GM12878 (cell line): ENCODE measurements at regions not wholly inside any gene's neighbourhood (a gene's known extent, or its start where the extent isn't known, plus 50 kb on each side); places are given as distances from the start of the nearest gene placed in this dataset.

ENCODE experiments used
- ATAC-seq: fragments of 200-7000 bp; cut with Tn5 transposase; 3 replicates; pipeline ENCODE4 v1.9.1; 2020; ENCODE audit warnings: mild to moderate bottlenecking, moderate library complexity
- BruUV-seq: library from RNA; stranded (reverse); fragments of 400-500 nt; replicated peaks from 2 replicates; lab custom pipeline; 2021; lab: Mats Ljungman, UMichigan
- CTCF ChIA-PET: fragments of 300-600 bp; sonication (Branson Sonifier 250); formaldehyde crosslinking; extraction: SDS; loops from one replicate; lab custom pipeline; 2021; ENCODE audit warnings: inconsistent platforms; lab: Yijun Ruan, JAX
- POLR2A ChIA-PET: fragments of 350-600 bp; formaldehyde crosslinking; extraction: SDS; loops from one replicate; lab custom pipeline; 2021; ENCODE audit warnings: inconsistent platforms; lab: Charles Lee
- RAD21 ChIA-PET: fragments of 300-600 bp; sonication (Branson Sonifier 250); formaldehyde crosslinking; loops from one replicate; lab custom pipeline; 2023; ENCODE audit warnings: antibody characterized with exemption; ENCODE audit not compliant: unreplicated experiment; lab: Charles Lee
- SMC1A ChIA-PET: fragments of 300-600 bp; sonication (Branson Sonifier 250); formaldehyde crosslinking; loops from one replicate; lab custom pipeline; 2023; ENCODE audit not compliant: unreplicated experiment, uncharacterized antibody; lab: Charles Lee
- DNase-seq: peaks from one replicate; pipeline ENCODE4 v3.0.0-alpha.2; 2011; ENCODE audit warnings: low read depth, low spot score
- FAIRE-seq: peaks from 3 replicates; lab custom pipeline; 2011; peaks lifted over from hg19 to GRCh38; lab: Jason Lieb, UNC
- H2AFZ ChIP-seq: 2 replicates; pipeline ENCODE4 v1.6.0; 2011; ENCODE audit warnings: low read depth, low read length, control low read depth; ENCODE audit not compliant: control insufficient read depth
- H3K27ac ChIP-seq: 2 replicates; pipeline ENCODE4 v1.5.1; 2011; ENCODE audit warnings: control low read depth; ENCODE audit not compliant: control insufficient read depth, insufficient read depth
- H3K27me3 ChIP-seq, 2 experiments: replicated peaks in 1 of 2; 2 replicates each; pipeline versions ENCODE4 v1.6.0 to v1.6.1; 2011; ENCODE audit warnings: low read length in 1 of 2; ENCODE audit not compliant: control insufficient read depth in 2 of 2, insufficient read depth in 2 of 2
- H3K36me3 ChIP-seq, 2 experiments: 2 replicates each; pipeline ENCODE4 v1.5.1; 2011; ENCODE audit warnings: low read length in 1 of 2; ENCODE audit not compliant: control insufficient read depth in 2 of 2, insufficient read depth in 2 of 2
- H3K4me1 ChIP-seq: 2 replicates; pipeline ENCODE4 v1.6.1; 2011; ENCODE audit warnings: mild to moderate bottlenecking, low read length, moderate library complexity, mixed read lengths; ENCODE audit not compliant: control insufficient read depth, insufficient read depth
- H3K4me2 ChIP-seq: 2 replicates; pipeline ENCODE4 v1.6.0; 2011; ENCODE audit warnings: control low read depth; ENCODE audit not compliant: control insufficient read depth, insufficient read depth
- H3K4me3 ChIP-seq: fragments of 200-600 bp; sonication (generic); 2 replicates; pipeline ENCODE4 v1.5.1; 2016
- H3K79me2 ChIP-seq: 2 replicates; pipeline ENCODE4 v1.6.0; 2011; ENCODE audit warnings: low read length; ENCODE audit not compliant: control insufficient read depth, insufficient read depth
- H3K9ac ChIP-seq: 2 replicates; pipeline ENCODE4 v1.8.0; 2011; ENCODE audit warnings: low read length, control low read depth, mixed read lengths; ENCODE audit not compliant: control insufficient read depth, insufficient read depth
- H3K9me3 ChIP-seq: replicated peaks from 3 replicates; pipeline ENCODE4 v1.5.1; 2011; ENCODE audit warnings: mild to moderate bottlenecking, low read length; ENCODE audit not compliant: control insufficient read depth, insufficient read depth
- H4K20me1 ChIP-seq: 2 replicates; pipeline ENCODE4 v1.6.0; 2011; ENCODE audit not compliant: control insufficient read depth, insufficient read depth
- CBX5 ChIP-seq: sonication (generic); IDR thresholded peaks from 2 replicates; pipeline ENCODE4 v1.6.1; 2016; ENCODE audit warnings: low read depth, moderate library complexity, mild to moderate bottlenecking, inconsistent platforms
- NFXL1 ChIP-seq: fragments of 450-650 bp; IDR thresholded peaks from 2 replicates; pipeline ENCODE4 v1.6.1; 2017; ENCODE audit warnings: antibody characterized with exemption, mild to moderate bottlenecking, borderline replicate concordance
- SMC3 ChIP-seq: IDR thresholded peaks from 2 replicates; pipeline ENCODE4 v1.6.1; 2011; ENCODE audit warnings: low read length, improper control_type of control experiment, borderline replicate concordance
- ZNF274 ChIP-seq: IDR thresholded peaks from one replicate; pipeline ENCODE4 v1.8.0; 2011; ENCODE audit not compliant: insufficient read length, insufficient read depth
- WGBS: methylation state at CpG from one replicate; pipeline ENCODE4 v1.1.6; 2016; ENCODE audit warnings: low lambda C conversion rate; ENCODE audit not compliant: insufficient replicate concordance, insufficient coverage; ENCODE audit errors: missing lambda C conversion rate; 5-methylcytosine and 5-hydroxymethylcytosine counted together
- in situ Hi-C: fragments of 300-500 bp; cut with MboI; formaldehyde crosslinking; loops from 9 replicates; pipeline ENCODE4 v1.14.3; 2018; ENCODE audit warnings: mixed read lengths
- intact Hi-C: fragments of 100-400 bp; cut with micrococcal nuclease; formaldehyde crosslinking; loops from one replicate; pipeline ENCODE4 v1.14.2; 2022; ENCODE audit not compliant: unreplicated experiment
- TF ChIP-seq, protein P1 (sequence below): fragments of 450-650 bp; IDR thresholded peaks from 2 replicates; pipeline ENCODE4 v1.6.1; 2017; ENCODE audit warnings: borderline replicate concordance

DNA sequence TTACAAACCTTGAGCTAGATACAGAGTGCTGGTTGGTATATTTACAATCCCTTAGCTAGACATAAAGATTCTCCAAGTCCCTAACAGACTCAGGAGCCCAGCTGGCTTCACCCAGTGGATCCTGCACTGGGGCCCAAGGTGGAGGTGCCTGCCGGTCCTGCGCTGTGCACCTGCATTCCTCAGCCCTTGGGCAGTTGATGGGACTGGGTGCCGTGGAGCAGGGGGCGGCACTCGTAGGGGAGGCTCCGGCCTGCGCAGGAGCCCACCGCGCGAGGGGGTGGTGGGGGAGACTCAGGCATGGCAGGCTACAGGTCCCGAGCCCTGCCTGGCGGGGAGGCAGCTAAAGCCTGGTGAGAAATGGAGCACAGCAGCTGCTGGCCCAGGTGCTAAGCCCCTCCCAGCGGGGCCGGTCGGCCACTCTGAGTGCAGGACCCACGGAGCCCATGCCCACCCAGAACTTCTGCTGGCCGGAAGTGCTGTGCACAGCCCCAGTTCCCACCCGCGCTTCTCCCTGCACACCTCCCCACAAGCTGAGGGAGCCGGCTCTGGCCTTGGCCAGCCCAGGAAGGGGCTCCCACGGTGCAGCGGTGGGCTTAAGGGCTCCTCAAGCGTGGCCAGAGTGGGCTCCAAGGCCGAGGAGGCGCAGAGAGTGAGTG is 1464.7 kb downstream of the EFNA5 start:
- SMC1A ChIA-PET = no interaction called here
- CTCF ChIA-PET = no interaction called here
- WGBS = 51% methylated on average over 22 of the region's 25 CpGs
- Histone ChIP-seq H3K36me3 (no peaks in the 10 kb centered on the region), H3K27ac (no peak overlapping the region), H3K9me3 (no peaks in the 10 kb centered on the region; the same call in 2 of the 3 replicates), H3K79me2 (no peaks in the 10 kb centered on the region), H3K9ac (no peak overlapping the region), H3K4me1 (no peaks in the 10 kb centered on the region), H2AFZ (no peak overlapping the region), H3K4me3 (no peak overlapping the region), H3K27me3 (no peaks in the 10 kb centered on the region), H4K20me1 (no peaks in the 10 kb centered on the region), H3K4me2 (no peak overlapping the region)
- in situ Hi-C loops = no loop called here
- POLR2A ChIA-PET = interaction anchor here (0.6 kb wide), 1 partner anchor 50 kb away, joined by 8 read pairs; no protein-coding TSS in a partner anchor
- intact Hi-C loops = no loop called here
- no TSS peak for BruUV-seq
- TF ChIP-seq SMC3 = no peak
- TF ChIP-seq, protein P1, sequence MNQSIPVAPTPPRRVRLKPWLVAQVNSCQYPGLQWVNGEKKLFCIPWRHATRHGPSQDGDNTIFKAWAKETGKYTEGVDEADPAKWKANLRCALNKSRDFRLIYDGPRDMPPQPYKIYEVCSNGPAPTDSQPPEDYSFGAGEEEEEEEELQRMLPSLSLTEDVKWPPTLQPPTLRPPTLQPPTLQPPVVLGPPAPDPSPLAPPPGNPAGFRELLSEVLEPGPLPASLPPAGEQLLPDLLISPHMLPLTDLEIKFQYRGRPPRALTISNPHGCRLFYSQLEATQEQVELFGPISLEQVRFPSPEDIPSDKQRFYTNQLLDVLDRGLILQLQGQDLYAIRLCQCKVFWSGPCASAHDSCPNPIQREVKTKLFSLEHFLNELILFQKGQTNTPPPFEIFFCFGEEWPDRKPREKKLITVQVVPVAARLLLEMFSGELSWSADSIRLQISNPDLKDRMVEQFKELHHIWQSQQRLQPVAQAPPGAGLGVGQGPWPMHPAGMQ = no peak
- no peak for TF ChIP-seq CBX5
- FAIRE-seq (no peak), ATAC-seq (no peak), DNase-seq (no peak)
- RAD21 ChIA-PET = no interaction called here

DNA sequence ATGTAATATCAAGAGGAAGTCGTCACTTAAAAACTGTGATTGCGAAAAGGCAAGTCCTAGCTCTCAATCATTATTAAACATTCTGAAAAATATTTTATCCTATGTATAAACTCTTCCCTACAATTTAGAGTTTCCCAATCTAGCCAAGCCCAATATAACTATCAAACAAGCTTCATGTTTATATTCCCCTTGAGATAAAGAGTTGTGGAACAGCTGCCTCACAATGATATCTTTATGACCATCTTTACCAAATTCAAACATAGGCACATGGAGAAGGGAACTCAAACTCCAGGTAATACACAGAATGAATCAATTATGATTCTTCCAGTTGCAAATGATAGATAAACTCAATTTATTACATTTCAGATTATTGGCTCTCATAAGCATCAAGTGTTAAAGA is 1468.7 kb downstream of the EFNA5 start:
- in situ Hi-C loops = no loop called here
- RAD21 ChIA-PET = no interaction called here
- Histone ChIP-seq H2AFZ (no peak overlapping the region), H3K79me2 (no peaks in the 10 kb centered on the region), H3K4me2 (no peak overlapping the region), H4K20me1 (no peaks in the 10 kb centered on the region), H3K27ac (no peak overlapping the region), H3K4me3 (no peak overlapping the region), H3K9me3 (no peaks in the 10 kb centered on the region; the same call in 2 of the 3 replicates), H3K4me1 (no peaks in the 10 kb centered on the region), H3K36me3 (no peaks in the 10 kb centered on the region), H3K27me3 (no peaks in the 10 kb centered on the region), H3K9ac (no peak overlapping the region)
- WGBS = 45% methylated on average over 2 of the region's 2 CpGs
- SMC1A ChIA-PET = interaction anchor here (1.0 kb wide), 1 partner anchor 11 kb away, joined by 5 read pairs; no protein-coding TSS in a partner anchor
- POLR2A ChIA-PET = no interaction called here
- ATAC-seq (no peak), DNase-seq (no peak), FAIRE-seq (no peak)
- TF ChIP-seq ZNF274 = no peak
- no peak for TF ChIP-seq NFXL1
- CTCF ChIA-PET = no interaction called here
- no TSS peak for BruUV-seq
- intact Hi-C loops = no loop called here
